ENCODE measurements at regions not wholly inside any gene's neighbourhood (a gene's known extent, or its start where the extent isn't known, plus 50 kb on each side); places are given as distances from the start of the nearest gene placed in this dataset.

DNA sequence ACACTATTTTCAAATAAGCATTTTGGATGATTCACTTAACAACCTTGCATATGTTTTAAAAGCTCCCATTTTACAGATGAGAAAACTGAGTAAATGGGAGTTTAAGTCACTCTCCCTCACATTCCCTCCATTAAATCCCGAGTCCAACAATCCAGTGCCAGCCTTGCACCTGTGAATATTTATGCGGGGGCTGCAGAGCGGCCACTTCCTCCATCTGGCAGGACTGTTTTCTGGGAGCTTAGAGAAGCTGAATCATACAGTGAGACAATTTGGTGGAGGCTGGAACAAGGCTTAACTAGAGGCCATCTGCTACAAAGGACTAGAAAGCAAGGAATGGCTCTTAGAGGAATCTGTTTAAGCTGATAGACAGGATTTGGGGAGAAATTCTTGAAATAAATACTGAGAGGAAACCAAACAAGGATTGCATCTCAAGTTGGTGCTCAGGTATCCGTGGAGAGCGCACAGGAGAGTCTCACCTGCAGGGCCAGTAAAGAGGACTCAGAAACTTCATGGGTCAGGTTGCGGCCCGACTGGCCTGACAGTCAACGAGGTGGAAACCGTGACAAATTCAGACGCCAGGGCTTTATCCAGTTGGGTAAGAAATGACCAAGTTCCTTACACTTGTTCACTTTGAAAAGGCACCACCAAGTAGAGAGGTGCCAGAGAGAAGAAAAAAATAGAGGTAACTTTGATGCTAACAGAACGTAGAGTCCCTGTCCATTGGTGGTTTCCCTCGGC lies 478.5 kb downstream of the QKI start:
- Histone ChIP-seq H3K4me1 (no peaks in the 10 kb centered on the region), H3K27me3 (no peaks in the 10 kb centered on the region), H3K36me3 (no peaks in the 10 kb centered on the region), H3K27ac (no peak overlapping the region), H3K9me3 (no peaks in the 10 kb centered on the region), H3K4me3 (no peak overlapping the region)
- no peak for TF ChIP-seq POLR2AphosphoS5 (IDR thresholded peaks at IDR 0.05)
- TF ChIP-seq, protein P1, sequence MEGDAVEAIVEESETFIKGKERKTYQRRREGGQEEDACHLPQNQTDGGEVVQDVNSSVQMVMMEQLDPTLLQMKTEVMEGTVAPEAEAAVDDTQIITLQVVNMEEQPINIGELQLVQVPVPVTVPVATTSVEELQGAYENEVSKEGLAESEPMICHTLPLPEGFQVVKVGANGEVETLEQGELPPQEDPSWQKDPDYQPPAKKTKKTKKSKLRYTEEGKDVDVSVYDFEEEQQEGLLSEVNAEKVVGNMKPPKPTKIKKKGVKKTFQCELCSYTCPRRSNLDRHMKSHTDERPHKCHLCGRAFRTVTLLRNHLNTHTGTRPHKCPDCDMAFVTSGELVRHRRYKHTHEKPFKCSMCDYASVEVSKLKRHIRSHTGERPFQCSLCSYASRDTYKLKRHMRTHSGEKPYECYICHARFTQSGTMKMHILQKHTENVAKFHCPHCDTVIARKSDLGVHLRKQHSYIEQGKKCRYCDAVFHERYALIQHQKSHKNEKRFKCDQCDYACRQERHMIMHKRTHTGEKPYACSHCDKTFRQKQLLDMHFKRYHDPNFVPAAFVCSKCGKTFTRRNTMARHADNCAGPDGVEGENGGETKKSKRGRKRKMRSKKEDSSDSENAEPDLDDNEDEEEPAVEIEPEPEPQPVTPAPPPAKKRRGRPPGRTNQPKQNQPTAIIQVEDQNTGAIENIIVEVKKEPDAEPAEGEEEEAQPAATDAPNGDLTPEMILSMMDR (IDR thresholded peaks at IDR 0.05), result no peak
- no peak for TF ChIP-seq POLR2A (IDR thresholded peaks at IDR 0.05)
- no peak for TF ChIP-seq EP300 (IDR thresholded peaks at IDR 0.05)
- DNase-seq (ENCODE audit: low spot score in 2 of 2), result no peak
- WGBS, result 86% methylated on average over 12 of the region's 12 CpGs

DNA sequence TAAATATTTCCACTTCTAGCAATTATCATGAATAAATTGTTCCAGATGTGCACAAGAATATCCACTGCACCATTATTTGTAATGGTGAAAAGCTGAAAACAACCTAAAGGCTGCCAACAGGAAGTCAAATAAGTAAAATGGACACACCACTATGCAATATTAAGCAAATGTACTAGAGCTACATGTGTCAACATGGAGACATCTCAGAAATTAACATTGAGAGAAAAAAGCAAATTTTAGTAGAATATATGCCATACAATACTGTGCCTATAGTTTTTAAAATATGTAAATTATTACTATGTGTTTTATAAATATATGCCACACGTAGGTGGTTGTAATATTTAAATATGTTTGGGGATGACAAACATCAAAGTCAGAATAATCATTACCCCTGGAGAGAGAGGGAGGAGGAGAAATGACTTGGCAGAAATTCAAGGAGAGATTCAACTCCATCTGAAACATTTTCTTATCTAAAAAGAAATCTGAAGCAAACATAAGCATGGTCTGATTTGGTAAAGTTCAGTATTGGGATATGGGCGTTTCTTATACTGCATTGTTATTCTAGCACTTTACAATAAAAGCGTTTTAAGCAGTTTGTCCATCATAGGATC lies 475.5 kb downstream of the QKI start:
- Histone ChIP-seq H3K9me3 (no peaks in the 10 kb centered on the region), H3K36me3 (no peaks in the 10 kb centered on the region), H3K4me3 (no peak overlapping the region), H3K27ac (no peak overlapping the region), H3K27me3 (no peaks in the 10 kb centered on the region), H3K4me1 (no peaks in the 10 kb centered on the region)
- DNase-seq (ENCODE audit: low spot score in 2 of 2), result no peak
- WGBS, result 70% methylated on average over 3 of the region's 3 CpGs
- TF ChIP-seq POLR2A (IDR thresholded peaks at IDR 0.05), result no peak
- no peak for TF ChIP-seq EP300 (IDR thresholded peaks at IDR 0.05)
- TF ChIP-seq, protein P1 (IDR thresholded peaks at IDR 0.05), result no peak
- no peak for TF ChIP-seq POLR2AphosphoS5 (IDR thresholded peaks at IDR 0.05)

DNA sequence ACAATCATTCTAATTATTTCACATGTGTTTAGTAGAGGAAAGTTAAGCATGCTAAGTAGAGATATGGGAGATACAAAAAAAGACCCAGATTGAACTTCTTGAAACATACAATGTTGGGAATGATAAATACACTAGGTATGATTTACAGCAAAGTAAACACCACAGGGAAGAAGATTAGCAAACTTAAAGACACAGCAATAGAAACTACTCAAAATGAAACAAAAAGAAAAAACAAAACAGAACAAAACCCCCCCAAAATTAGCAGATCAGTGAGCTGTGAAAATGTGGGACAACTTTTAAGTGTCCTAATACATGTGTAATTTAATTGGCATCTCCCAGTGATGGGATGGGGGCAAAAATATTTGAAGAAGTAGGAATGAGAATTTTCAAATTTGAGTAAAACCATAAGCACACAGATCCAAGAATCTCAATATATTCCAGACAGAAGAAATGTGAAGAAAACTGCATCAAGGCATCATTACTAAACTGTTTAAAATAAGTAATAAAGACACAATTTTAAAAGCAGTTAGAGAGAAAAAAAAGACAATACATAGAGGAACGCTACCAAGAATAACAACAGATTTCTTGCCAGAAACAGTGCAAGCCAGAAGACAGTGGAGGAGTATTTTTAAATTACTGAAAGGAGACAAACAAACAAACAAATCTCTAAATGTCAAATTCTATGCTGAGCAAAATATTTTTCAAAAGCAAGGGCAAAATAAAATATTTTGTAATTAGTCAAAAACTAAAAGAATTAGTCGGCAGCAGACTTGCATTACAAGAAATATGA lies 473.7 kb downstream of the QKI start:
- DNase-seq (ENCODE audit: low spot score in 2 of 2), result no peak
- Histone ChIP-seq H3K4me1 (no peaks in the 10 kb centered on the region), H3K4me3 (no peak overlapping the region), H3K27ac (no peak overlapping the region), H3K27me3 (no peaks in the 10 kb centered on the region), H3K36me3 (no peaks in the 10 kb centered on the region), H3K9me3 (no peaks in the 10 kb centered on the region)
- 84% methylated on average over 2 of the region's 2 CpGs for WGBS
- no peak for TF ChIP-seq POLR2AphosphoS5 (IDR thresholded peaks at IDR 0.05)

DNA sequence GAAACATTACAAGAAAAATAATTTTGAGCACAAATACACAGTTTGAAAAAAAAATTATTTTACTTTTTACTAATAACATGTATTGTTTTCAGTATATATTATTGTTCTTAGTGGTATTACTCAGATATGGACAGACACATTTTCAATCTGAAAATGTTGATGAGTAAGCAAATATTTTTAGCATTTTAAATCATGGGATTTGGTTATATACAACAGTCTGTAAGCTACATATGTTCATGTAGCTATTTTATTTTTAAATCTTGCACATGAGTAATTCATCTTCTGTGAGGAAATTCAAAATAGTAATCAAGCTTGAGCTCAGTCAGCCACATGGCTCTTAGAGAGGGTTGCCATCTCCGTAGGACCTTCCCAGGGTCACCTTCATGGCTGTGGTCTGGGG lies 471.9 kb downstream of the QKI start:
- Histone ChIP-seq H3K36me3 (no peaks in the 10 kb centered on the region), H3K4me1 (no peaks in the 10 kb centered on the region), H3K4me3 (no peak overlapping the region), H3K27ac (no peak overlapping the region), H3K27me3 (no peaks in the 10 kb centered on the region), H3K9me3 (no peaks in the 10 kb centered on the region)
- DNase-seq (ENCODE audit: low spot score in 2 of 2), result no peak
- 95% methylated on average over 1 of the region's 1 CpG for WGBS
- TF ChIP-seq POLR2AphosphoS5 (IDR thresholded peaks at IDR 0.05) (no peak), POLR2A (IDR thresholded peaks at IDR 0.05) (no peak), EP300 (IDR thresholded peaks at IDR 0.05) (no peak)
- TF ChIP-seq, protein P1 (IDR thresholded peaks at IDR 0.05), result no peak

DNA sequence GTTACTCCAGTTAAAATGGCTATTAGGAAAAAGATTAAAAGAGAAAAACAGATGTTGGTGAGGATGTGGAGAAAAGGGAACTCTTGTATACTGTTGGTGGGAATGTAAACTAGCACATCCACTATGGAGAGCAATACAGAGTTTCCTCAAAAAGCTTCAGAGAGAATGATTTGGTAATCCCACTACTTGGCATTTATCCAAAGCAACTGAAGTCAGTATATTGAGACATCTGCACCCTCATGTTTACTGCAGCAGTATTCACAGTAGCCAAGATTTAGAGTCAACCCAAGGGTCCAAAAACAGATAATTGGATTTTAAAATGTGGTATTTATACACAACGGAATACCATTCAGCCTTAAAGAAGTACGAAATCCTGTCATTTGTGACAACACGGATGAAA lies 469.5 kb downstream of the QKI start:
- 95% methylated on average over 3 of the region's 3 CpGs for WGBS
- no peak for DNase-seq (ENCODE audit: low spot score in 2 of 2)
- no peak overlapping the region for H3K27ac ChIP-seq
- no peaks in the 10 kb centered on the region for H3K9me3 ChIP-seq
- H3K36me3 ChIP-seq, result no peaks in the 10 kb centered on the region
- no peak overlapping the region for H3K4me3 ChIP-seq
- no peaks in the 10 kb centered on the region for H3K4me1 ChIP-seq
- TF ChIP-seq, protein P1 (IDR thresholded peaks at IDR 0.05), result no peak
- no peak for TF ChIP-seq POLR2A (IDR thresholded peaks at IDR 0.05)
- no peak for TF ChIP-seq POLR2AphosphoS5 (IDR thresholded peaks at IDR 0.05)
- TF ChIP-seq EP300 (IDR thresholded peaks at IDR 0.05), result no peak
- H3K27me3 ChIP-seq, result no peaks in the 10 kb centered on the region
